Upper lobe of left lung (tissue), 4 donors: ENCODE measurements at regions not wholly inside any gene's neighbourhood (a gene's known extent, or its start where the extent isn't known, plus 50 kb on each side); places are given as distances from the start of the nearest gene placed in this dataset.
"Not testable (repeated sequence)": the region's sequence is repeated elsewhere in the genome, so short reads cannot be mapped to it uniquely, and the experiment has no call there.

Source experiments
- CTCF ChIP-seq, 6 experiments: fragments of 450-650 bp in 4 of 6; fragments of 200-600 bp in 2 of 6; sonication (generic) in 2 of 6; IDR thresholded peaks; one replicate each; pipeline ENCODE4 v1.5.1; 2016 to 2019; ENCODE audit warnings: antibody characterized with exemption in 6 of 6
- EP300 ChIP-seq, 4 donors: sonication (generic); formaldehyde crosslinking; IDR thresholded peaks; one replicate each; pipeline ENCODE4 v1.5.1; 2017; ENCODE audit warnings: antibody characterized with exemption in 4 of 4, control low read depth in 2 of 4
- POLR2AphosphoS5 ChIP-seq, 2 donors: sonication (generic); formaldehyde crosslinking; IDR thresholded peaks; one replicate each; pipeline ENCODE4 v1.5.1; 2017; ENCODE audit warnings: antibody characterized with exemption in 2 of 2

- not testable (repeated sequence) for TF ChIP-seq POLR2AphosphoS5, CTCF, EP300 (IDR thresholded peaks at IDR 0.05)
Measured at GRCh38 chr21:5137006-5137405, 5384.4 kb upstream of the TPTE start.
